Ascending aorta (tissue), 2 donors: ENCODE measurements at regions not wholly inside any gene's neighbourhood (a gene's known extent, or its start where the extent isn't known, plus 50 kb on each side); places are given as distances from the start of the nearest gene placed in this dataset.

Source experiments
- DNase-seq, 2 donors: peaks; one replicate each; pipeline ENCODE4 v3.0.0-alpha.2; 2019; ENCODE audit warnings: low spot score in 2 of 2
- H3K27ac ChIP-seq, 2 donors: fragments of 200-600 bp; sonication (generic); one replicate each; pipeline ENCODE4 v1.5.1; 2016 to 2017; ENCODE audit warnings: mild to moderate bottlenecking in 1 of 2
- H3K27me3 ChIP-seq: fragments of 200-600 bp; sonication (generic); one replicate; pipeline ENCODE4 v1.5.1; 2017
- H3K36me3 ChIP-seq, 2 donors: fragments of 200-600 bp; sonication (generic); one replicate each; pipeline ENCODE4 v1.5.1; 2016
- H3K4me1 ChIP-seq, 2 donors: fragments of 200-600 bp; sonication (generic); one replicate each; pipeline ENCODE4 v1.5.1; 2016 to 2017; ENCODE audit warnings: mild to moderate bottlenecking in 1 of 2
- H3K4me3 ChIP-seq, 2 donors: fragments of 200-600 bp; sonication (generic); one replicate each; pipeline ENCODE4 v1.5.1; 2016 to 2017; ENCODE audit warnings: mild to moderate bottlenecking in 1 of 2
- H3K9me3 ChIP-seq, 2 donors: fragments of 200-600 bp; sonication (generic); one replicate each; pipeline ENCODE4 v1.5.1; 2016
- intact Hi-C: fragments of 100-400 bp; cut with DNase I; formaldehyde crosslinking; loops from one replicate; pipeline ENCODE4 v1.15.1; 2023
- TF ChIP-seq, protein P1 (sequence below), 3 experiments: fragments of 200-600 bp in 2 of 3; fragments of 450-650 bp in 1 of 3; sonication (generic) in 2 of 3; IDR thresholded peaks; one replicate each; pipeline ENCODE4 v1.5.1; 2016 to 2019; ENCODE audit warnings: antibody characterized with exemption in 3 of 3, mild to moderate bottlenecking in 1 of 3, moderate library complexity in 1 of 3

DNA sequence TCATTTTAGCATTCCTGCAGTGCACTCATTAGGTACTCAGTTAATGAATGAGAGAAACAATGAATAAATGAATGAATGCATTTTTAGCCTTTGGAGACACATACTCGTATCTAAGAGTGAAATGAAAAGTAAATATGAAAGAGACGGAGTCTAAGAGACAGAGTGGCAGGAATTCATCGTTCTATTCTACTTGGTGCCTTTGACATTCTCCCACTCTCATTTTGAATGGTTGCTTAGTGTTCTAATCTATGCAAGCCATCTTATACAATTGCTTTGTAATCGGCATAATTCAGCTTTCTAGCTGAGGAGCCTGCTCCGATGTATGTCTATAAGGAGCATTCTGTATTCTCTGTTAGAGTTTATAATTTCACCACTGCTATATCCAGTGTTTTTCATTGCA, 554.9 kb downstream of the PLCL1 start:
- TF ChIP-seq, protein P1, sequence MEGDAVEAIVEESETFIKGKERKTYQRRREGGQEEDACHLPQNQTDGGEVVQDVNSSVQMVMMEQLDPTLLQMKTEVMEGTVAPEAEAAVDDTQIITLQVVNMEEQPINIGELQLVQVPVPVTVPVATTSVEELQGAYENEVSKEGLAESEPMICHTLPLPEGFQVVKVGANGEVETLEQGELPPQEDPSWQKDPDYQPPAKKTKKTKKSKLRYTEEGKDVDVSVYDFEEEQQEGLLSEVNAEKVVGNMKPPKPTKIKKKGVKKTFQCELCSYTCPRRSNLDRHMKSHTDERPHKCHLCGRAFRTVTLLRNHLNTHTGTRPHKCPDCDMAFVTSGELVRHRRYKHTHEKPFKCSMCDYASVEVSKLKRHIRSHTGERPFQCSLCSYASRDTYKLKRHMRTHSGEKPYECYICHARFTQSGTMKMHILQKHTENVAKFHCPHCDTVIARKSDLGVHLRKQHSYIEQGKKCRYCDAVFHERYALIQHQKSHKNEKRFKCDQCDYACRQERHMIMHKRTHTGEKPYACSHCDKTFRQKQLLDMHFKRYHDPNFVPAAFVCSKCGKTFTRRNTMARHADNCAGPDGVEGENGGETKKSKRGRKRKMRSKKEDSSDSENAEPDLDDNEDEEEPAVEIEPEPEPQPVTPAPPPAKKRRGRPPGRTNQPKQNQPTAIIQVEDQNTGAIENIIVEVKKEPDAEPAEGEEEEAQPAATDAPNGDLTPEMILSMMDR (IDR thresholded peaks at IDR 0.05) = no peak
- H3K9me3 ChIP-seq = no peaks in the 10 kb centered on the region
- no peak for DNase-seq
- no peaks in the 10 kb centered on the region for H3K36me3 ChIP-seq
- no peaks in the 10 kb centered on the region for H3K27me3 ChIP-seq
- no peak overlapping the region for H3K27ac ChIP-seq
- no peak overlapping the region for H3K4me3 ChIP-seq
- intact Hi-C loops = no loop called here
- H3K4me1 ChIP-seq = no peaks in the 10 kb centered on the region

DNA sequence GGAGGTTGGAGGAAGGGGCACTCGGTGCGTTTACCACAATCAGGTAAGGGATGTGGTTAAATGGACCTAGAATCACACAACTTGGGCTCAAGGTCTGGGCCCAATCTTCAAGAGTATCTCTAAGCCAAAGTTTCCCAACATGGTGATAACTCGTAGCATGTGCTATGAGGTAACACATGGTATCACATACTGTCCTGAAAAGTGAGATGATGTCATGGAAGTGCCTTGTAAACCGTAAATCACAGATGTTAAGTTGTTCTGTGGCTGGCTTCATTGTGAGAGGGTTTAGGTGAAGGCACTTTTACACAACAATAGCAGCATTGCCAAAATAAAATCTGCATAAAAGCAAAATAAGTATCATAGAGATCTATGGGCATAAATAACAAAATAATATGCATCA, 551.8 kb downstream of the PLCL1 start:
- no peaks in the 10 kb centered on the region for H3K4me1 ChIP-seq
- no peaks in the 10 kb centered on the region for H3K27me3 ChIP-seq
- no peak for DNase-seq
- H3K9me3 ChIP-seq = no peaks in the 10 kb centered on the region
- TF ChIP-seq, protein P1 (IDR thresholded peaks at IDR 0.05) = no peak
- intact Hi-C loops = no loop called here
- no peak overlapping the region for H3K4me3 ChIP-seq
- H3K36me3 ChIP-seq = no peaks in the 10 kb centered on the region
- no peak overlapping the region for H3K27ac ChIP-seq

DNA sequence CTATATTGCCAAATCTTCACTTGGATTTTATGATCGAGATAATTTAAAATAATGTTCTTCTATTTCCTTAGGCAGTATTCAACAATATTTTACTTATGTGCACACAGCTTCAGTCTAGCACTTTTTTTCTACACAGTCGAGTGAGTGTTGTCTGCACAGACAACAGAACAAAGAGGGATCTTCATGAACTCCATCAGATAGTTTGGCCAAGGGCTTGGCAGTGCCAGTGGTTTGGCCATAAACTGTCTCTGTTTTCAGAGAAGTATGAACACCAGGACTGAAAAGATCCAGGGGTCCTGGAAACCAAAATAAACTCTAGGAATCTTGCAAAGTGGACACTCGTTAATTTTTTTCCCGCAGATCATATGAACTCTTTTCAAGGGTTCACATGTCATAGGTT, 547.3 kb downstream of the PLCL1 start:
- Histone ChIP-seq H3K36me3 (no peaks in the 10 kb centered on the region), H3K4me3 (no peak overlapping the region), H3K9me3 (no peaks in the 10 kb centered on the region), H3K4me1 (no peaks in the 10 kb centered on the region), H3K27me3 (no peaks in the 10 kb centered on the region), H3K27ac (no peak overlapping the region)
- no peak for DNase-seq
- TF ChIP-seq, protein P1 (IDR thresholded peaks at IDR 0.05) = no peak
- intact Hi-C loops = no loop called here

DNA sequence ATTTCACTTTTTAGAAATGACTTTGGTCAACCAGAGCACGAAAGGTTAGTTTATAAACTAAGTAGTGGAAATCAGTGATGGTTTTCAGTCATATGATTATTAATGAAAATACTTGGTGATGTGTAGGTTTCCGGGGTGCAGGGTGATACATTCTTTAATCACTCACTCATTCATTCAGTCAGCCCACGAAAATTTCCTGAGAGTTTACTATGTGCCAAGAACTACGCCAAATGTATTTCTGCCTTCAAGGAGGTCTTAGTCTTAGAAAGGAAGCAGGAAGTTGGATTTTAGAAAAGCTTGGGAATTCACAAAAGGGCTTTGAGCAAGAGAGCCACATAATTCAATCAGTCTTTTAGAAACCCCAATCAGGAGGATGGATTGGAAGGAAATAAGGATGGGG, 543.6 kb downstream of the PLCL1 start:
- Histone ChIP-seq H3K27me3 (no peaks in the 10 kb centered on the region), H3K4me1 (no peaks in the 10 kb centered on the region), H3K36me3 (no peaks in the 10 kb centered on the region), H3K9me3 (no peaks in the 10 kb centered on the region), H3K4me3 (no peak overlapping the region), H3K27ac (no peak overlapping the region)
- no peak for DNase-seq
- TF ChIP-seq, protein P1 (IDR thresholded peaks at IDR 0.05) = no peak
- intact Hi-C loops = no loop called here

DNA sequence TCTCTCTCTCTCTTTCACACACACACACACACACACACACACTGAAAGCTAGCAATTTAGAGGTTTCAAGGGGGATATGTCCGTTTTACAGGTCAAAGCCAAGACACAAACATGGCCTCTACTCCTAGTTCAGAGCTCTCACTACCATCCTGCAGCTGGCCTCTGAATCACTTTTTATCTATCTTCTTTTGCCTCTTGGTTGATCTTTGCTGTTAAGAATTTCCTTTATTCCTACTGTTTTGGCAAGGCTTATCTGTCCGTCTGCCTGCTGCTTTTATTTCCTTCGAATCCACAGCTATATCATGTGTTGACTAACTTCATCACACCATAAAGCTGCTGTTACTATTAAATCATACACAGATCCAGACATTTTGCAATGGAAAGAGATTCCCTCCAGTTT, 543.0 kb downstream of the PLCL1 start:
- Histone ChIP-seq H3K27me3 (no peaks in the 10 kb centered on the region), H3K9me3 (no peaks in the 10 kb centered on the region), H3K36me3 (no peaks in the 10 kb centered on the region), H3K27ac (no peak overlapping the region), H3K4me1 (no peaks in the 10 kb centered on the region), H3K4me3 (no peak overlapping the region)
- intact Hi-C loops = no loop called here
- DNase-seq = no peak
- TF ChIP-seq, protein P1 (IDR thresholded peaks at IDR 0.05) = no peak

DNA sequence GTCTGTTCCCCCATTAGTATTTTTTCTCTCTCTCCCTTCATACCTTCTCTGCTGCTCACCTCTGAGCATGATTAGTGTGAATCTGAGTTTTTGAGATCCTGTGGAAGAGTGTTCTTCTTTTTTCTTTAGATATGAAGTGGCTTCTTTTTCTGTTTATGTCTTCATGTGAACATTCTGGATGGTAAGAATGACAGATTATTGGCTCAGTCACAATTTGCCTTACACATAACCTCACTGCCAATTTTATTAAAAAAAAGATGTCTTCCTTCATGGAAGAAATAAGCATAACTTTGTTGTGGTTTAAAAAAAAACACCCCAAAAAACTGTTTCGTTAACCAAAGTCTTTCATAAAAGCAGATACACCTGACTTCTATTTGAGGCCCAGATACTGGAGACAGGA, 539.1 kb downstream of the PLCL1 start:
- TF ChIP-seq, protein P1 (IDR thresholded peaks at IDR 0.05) = no peak
- DNase-seq = no peak
- intact Hi-C loops = no loop called here
- H3K4me1 ChIP-seq = no peaks in the 10 kb centered on the region
- H3K36me3 ChIP-seq = no peaks in the 10 kb centered on the region
- no peak overlapping the region for H3K27ac ChIP-seq
- no peaks in the 10 kb centered on the region for H3K9me3 ChIP-seq
- no peaks in the 10 kb centered on the region for H3K27me3 ChIP-seq
- no peak overlapping the region for H3K4me3 ChIP-seq
